Fibroblast of lung (primary cell): ENCODE measurements at regions not wholly inside any gene's neighbourhood (a gene's known extent, or its start where the extent isn't known, plus 50 kb on each side); places are given as distances from the start of the nearest gene placed in this dataset.
A peak's percentile ranks its signal among the peaks of the same experiment; 100 is the strongest.

Experiments used
- DNase-seq, 2 donors: peaks; one replicate each; pipeline versions ENCODE4 v3.0.0 to v3.0.0-alpha.2; 2010; ENCODE audit warnings: low read depth in 2 of 2
- H2AFZ ChIP-seq: 2 replicates; pipeline ENCODE4 v1.5.1; 2012; ENCODE audit warnings: low read length, control low read depth, inconsistent platforms
- H3K27ac ChIP-seq: 2 replicates; pipeline ENCODE4 v1.5.1; 2011; ENCODE audit warnings: low read length, control low read depth; ENCODE audit not compliant: insufficient read depth
- H3K27me3 ChIP-seq: 2 replicates; pipeline ENCODE4 v1.5.1; 2011; ENCODE audit warnings: mild to moderate bottlenecking, low read length; ENCODE audit not compliant: control insufficient read depth, insufficient read depth
- H3K36me3 ChIP-seq: 2 replicates; pipeline ENCODE4 v1.5.1; 2011; ENCODE audit warnings: low read length; ENCODE audit not compliant: control insufficient read depth, insufficient read depth
- H3K4me1 ChIP-seq: 2 replicates; pipeline ENCODE4 v1.5.1; 2011; ENCODE audit warnings: low read length; ENCODE audit not compliant: control insufficient read depth, insufficient read depth; ENCODE audit errors: extremely low read depth
- H3K4me2 ChIP-seq: 2 replicates; pipeline ENCODE4 v1.5.1; 2011; ENCODE audit warnings: low read length, control low read depth; ENCODE audit not compliant: insufficient read depth; ENCODE audit errors: extremely low read depth
- H3K4me3 ChIP-seq, 4 experiments: fragments of 200-600 bp in 1 of 4; sonication (generic) in 1 of 4; replicated peaks in 1 of 4; 2 replicates each; pipeline ENCODE4 v1.5.1; 2011 to 2016; ENCODE audit warnings: low read length in 4 of 4, low read depth in 3 of 4, mild to moderate bottlenecking in 3 of 4, control low read depth in 2 of 4, inconsistent platforms in 1 of 4, mixed read lengths in 1 of 4; ENCODE audit not compliant: insufficient read depth in 1 of 4; ENCODE audit errors: control extremely low read depth in 1 of 4
- H3K79me2 ChIP-seq: 2 replicates; pipeline ENCODE4 v1.5.1; 2012; ENCODE audit warnings: mild to moderate bottlenecking, low read length, inconsistent platforms; ENCODE audit not compliant: control insufficient read depth, insufficient read depth
- H3K9ac ChIP-seq: 2 replicates; pipeline ENCODE4 v1.5.1; 2011; ENCODE audit warnings: mild to moderate bottlenecking, low read length, control low read depth; ENCODE audit not compliant: insufficient read depth
- H3K9me3 ChIP-seq: 2 replicates; pipeline ENCODE4 v1.5.1; 2012; ENCODE audit warnings: low read depth, low read length; ENCODE audit not compliant: control insufficient read depth, insufficient read depth
- H4K20me1 ChIP-seq: 2 replicates; pipeline ENCODE4 v1.5.1; 2011; ENCODE audit warnings: low read length; ENCODE audit not compliant: control insufficient read depth, insufficient read depth; ENCODE audit errors: extremely low read depth
- CTCF ChIP-seq, 2 donors: IDR thresholded peaks in 1 of 2; conservative IDR thresholded peaks in 1 of 2; 1 replicate in 1 of 2; 2 replicates in 1 of 2; pipeline ENCODE4 v1.5.1; 2011 to 2012; ENCODE audit warnings: low read length in 2 of 2, control low read depth in 1 of 2, inconsistent platforms in 1 of 2, low read depth in 1 of 2, mild to moderate bottlenecking in 1 of 2
- EZH2 ChIP-seq: IDR thresholded peaks from 2 replicates; pipeline ENCODE4 v1.5.1; 2012; ENCODE audit warnings: low read length, control low read depth, mild to moderate bottlenecking; ENCODE audit errors: missing control alignments

DNA sequence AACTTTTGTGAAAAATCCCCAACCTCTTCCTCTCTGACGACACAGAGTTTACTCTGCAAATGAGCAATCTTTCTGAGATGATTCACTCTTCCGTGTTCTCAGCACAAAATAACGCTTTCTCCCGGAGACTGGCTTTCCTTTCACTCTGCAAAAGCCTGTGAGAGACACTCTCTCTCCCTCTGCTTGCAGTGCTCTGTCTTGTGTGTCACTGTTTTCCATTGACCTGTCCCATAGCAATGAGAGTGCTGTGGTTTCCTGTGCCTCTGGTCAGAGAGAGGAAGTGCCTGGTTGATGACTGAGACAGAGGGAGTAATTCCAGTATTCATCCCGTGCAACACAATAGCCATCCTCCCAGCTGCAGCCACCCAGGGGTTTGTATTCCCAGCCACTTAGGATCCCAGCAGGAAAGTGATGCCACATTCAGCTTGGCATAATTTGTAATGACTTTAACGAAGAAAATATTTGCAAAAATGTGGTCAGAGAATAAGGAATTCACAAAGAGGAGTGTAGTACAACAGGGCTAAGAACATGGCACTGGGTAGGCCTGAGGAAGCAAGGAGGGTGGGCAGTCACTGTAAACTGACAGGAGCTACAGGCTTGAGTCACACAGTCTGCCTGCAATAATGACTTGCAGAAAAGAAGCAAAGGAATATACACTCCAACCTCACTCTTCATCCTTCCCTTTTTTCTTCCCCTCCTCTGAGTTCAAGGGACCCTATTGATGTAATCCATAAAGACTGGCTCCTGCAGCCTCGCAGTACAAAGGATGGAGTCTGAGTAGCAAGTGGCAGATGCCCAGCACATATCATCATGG lies 463.5 kb upstream of the RGMB start:
- peak overlapping the region; percentile 36 for H3K4me2 ChIP-seq
- H3K9ac ChIP-seq = peak overlapping the region; percentile 39
- H3K9me3 ChIP-seq = no peaks in the 10 kb centered on the region
- peak overlapping the region; percentile 14 for H2AFZ ChIP-seq
- H3K36me3 ChIP-seq = no peaks in the 10 kb centered on the region
- DNase-seq = peak; percentile 90 to 100
- no peak for TF ChIP-seq CTCF (conservative IDR thresholded peaks at IDR 0.05 in 1 of 2, IDR thresholded peaks at IDR 0.05 in 1 of 2; ENCODE audit: low read depth in 1 of 2, low read length in 2 of 2)
- TF ChIP-seq EZH2 = no peak
- H3K4me1 ChIP-seq = peaks cover 17% of the 10 kb centered on the region
- H3K27ac ChIP-seq = peak overlapping the region; percentile 90
- no peaks in the 10 kb centered on the region for H3K79me2 ChIP-seq
- H4K20me1 ChIP-seq = no peaks in the 10 kb centered on the region
- H3K27me3 ChIP-seq = no peaks in the 10 kb centered on the region
- peak overlapping the region in 3 of 4 experiments; percentile 18 to 48 (median 29) for H3K4me3 ChIP-seq

- Histone ChIP-seq H3K9ac (no peak overlapping the region), H3K9me3 (no peaks in the 10 kb centered on the region), H2AFZ (no peak overlapping the region), H3K4me3 (no peak overlapping the region), H3K36me3 (no peaks in the 10 kb centered on the region), H3K4me1 (peaks cover 14% of the 10 kb centered on the region), H3K27me3 (no peaks in the 10 kb centered on the region), H3K79me2 (no peaks in the 10 kb centered on the region), H3K4me2 (peak overlapping the region; percentile 51), H3K27ac (peak overlapping the region; percentile 60), H4K20me1 (no peaks in the 10 kb centered on the region)
- peak; percentile 73 to 94 for DNase-seq
- TF ChIP-seq CTCF (conservative IDR thresholded peaks at IDR 0.05 in 1 of 2, IDR thresholded peaks at IDR 0.05 in 1 of 2; ENCODE audit: low read depth in 1 of 2, low read length in 2 of 2) (no peak), EZH2 (no peak)
Measured at GRCh38 chr5:98314292-98314691, 459.2 kb upstream of the RGMB start.

DNA sequence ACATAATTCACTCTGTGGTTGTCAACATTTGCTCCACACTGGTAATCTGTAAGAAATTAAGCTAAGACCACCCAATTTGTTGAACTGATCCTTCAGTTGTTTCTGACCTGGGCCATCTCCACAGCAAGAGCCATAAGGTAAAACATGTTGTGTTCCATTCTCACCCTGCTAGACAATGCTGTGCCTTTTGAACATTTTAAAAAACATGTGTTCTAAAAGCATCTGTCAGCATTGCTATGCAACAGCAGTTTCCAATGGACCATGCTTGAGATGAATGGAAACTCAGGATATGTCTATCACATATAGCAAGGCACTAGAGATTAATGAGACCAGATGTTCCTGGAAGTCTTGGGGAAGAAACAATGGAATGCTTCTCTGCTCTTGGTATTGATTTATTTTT lies 455.1 kb upstream of the RGMB start:
- Histone ChIP-seq H3K4me1 (peaks cover 7% of the 10 kb centered on the region), H3K27ac (no peak overlapping the region), H3K4me2 (no peak overlapping the region), H3K36me3 (no peaks in the 10 kb centered on the region), H2AFZ (no peak overlapping the region), H3K27me3 (no peaks in the 10 kb centered on the region), H3K79me2 (no peaks in the 10 kb centered on the region), H4K20me1 (no peaks in the 10 kb centered on the region), H3K9ac (no peak overlapping the region), H3K4me3 (no peak overlapping the region), H3K9me3 (no peaks in the 10 kb centered on the region)
- DNase-seq = peak in 1 of 2 donors; percentile 15
- no peak for TF ChIP-seq EZH2
- TF ChIP-seq CTCF (conservative IDR thresholded peaks at IDR 0.05 in 1 of 2, IDR thresholded peaks at IDR 0.05 in 1 of 2; ENCODE audit: low read depth in 1 of 2, low read length in 2 of 2) = no peak
